GM23338 (cell line): ENCODE measurements at regions not wholly inside any gene's neighbourhood (a gene's known extent, or its start where the extent isn't known, plus 50 kb on each side); places are given as distances from the start of the nearest gene placed in this dataset.

Experiments
- ATAC-seq: fragments of 200-7000 bp; cut with Tn5 transposase; 3 replicates; pipeline ENCODE4 v1.9.1; 2020
- DNase-seq: peaks from one replicate; pipeline ENCODE4 v3.0.0-alpha.2; 2015; ENCODE audit warnings: low spot score
- H2AFZ ChIP-seq: fragments of 200-600 bp; sonication (generic); 2 replicates; pipeline ENCODE4 v1.8.0; 2016; ENCODE audit warnings: antibody characterized with exemption, mild to moderate bottlenecking, moderate library complexity
- H3F3A ChIP-seq: fragments of 200-600 bp; sonication (generic); replicated peaks from 2 replicates; pipeline ENCODE4 v1.8.0; 2017; ENCODE audit warnings: antibody characterized with exemption, mixed run types, low read depth
- H3K27ac ChIP-seq: fragments of 200-600 bp; sonication (generic); 2 replicates; pipeline ENCODE4 v1.6.1; 2016; ENCODE audit warnings: low read depth
- H3K27me3 ChIP-seq: fragments of 200-600 bp; sonication (generic); 2 replicates; pipeline ENCODE4 v1.8.0; 2016; ENCODE audit warnings: mild to moderate bottlenecking, mixed run types, moderate library complexity; ENCODE audit not compliant: insufficient read depth
- H3K36me3 ChIP-seq: fragments of 200-600 bp; sonication (generic); 2 replicates; pipeline ENCODE4 v1.8.0; 2016; ENCODE audit warnings: mild to moderate bottlenecking; ENCODE audit not compliant: insufficient read depth
- H3K4me1 ChIP-seq: fragments of 200-600 bp; sonication (generic); 2 replicates; pipeline ENCODE4 v1.8.0; 2016; ENCODE audit warnings: mild to moderate bottlenecking, moderate library complexity; ENCODE audit not compliant: insufficient read depth
- H3K4me2 ChIP-seq: fragments of 200-600 bp; sonication (generic); 2 replicates; pipeline ENCODE4 v1.7.1; 2017; ENCODE audit warnings: mixed run types
- H3K4me3 ChIP-seq: fragments of 200-600 bp; sonication (generic); 2 replicates; pipeline ENCODE4 v1.6.1; 2016; ENCODE audit warnings: mixed run types
- H3K79me2 ChIP-seq: fragments of 200-600 bp; sonication (generic); replicated peaks from 2 replicates; pipeline ENCODE4 v1.8.0; 2017; ENCODE audit warnings: mild to moderate bottlenecking; ENCODE audit not compliant: insufficient read depth
- H3K9me2 ChIP-seq: fragments of 200-600 bp; sonication (generic); 2 replicates; pipeline ENCODE4 v1.8.0; 2017; ENCODE audit not compliant: insufficient read depth
- H4K20me1 ChIP-seq: fragments of 200-600 bp; sonication (generic); replicated peaks from 2 replicates; pipeline ENCODE4 v1.8.0; 2017; ENCODE audit warnings: mild to moderate bottlenecking; ENCODE audit not compliant: insufficient read depth
- H3K27ac Mint-ChIP-seq: 2 replicates; pipeline ENCODE4 v1.8.0; 2020; ENCODE audit warnings: inconsistent platforms, mild to moderate bottlenecking, moderate library complexity, mixed read lengths
- H3K27me3 Mint-ChIP-seq: 3 replicates; pipeline ENCODE4 v1.8.0; 2022; ENCODE audit warnings: low read depth, mild to moderate bottlenecking, moderate library complexity, mixed read lengths, inconsistent platforms; ENCODE audit not compliant: insufficient read depth, poor library complexity
- H3K36me3 Mint-ChIP-seq: 3 replicates; pipeline ENCODE4 v1.8.0; 2021; ENCODE audit warnings: low read depth, mild to moderate bottlenecking, inconsistent platforms, moderate library complexity, mixed read lengths
- H3K4me1 Mint-ChIP-seq: 3 replicates; pipeline ENCODE4 v1.8.0; 2020; ENCODE audit warnings: mild to moderate bottlenecking, inconsistent platforms, mixed read lengths
- H3K4me3 Mint-ChIP-seq: 3 replicates; pipeline ENCODE4 v1.8.0; 2021; ENCODE audit warnings: moderate library complexity, mild to moderate bottlenecking, inconsistent platforms, mixed read lengths
- H3K9me3 Mint-ChIP-seq: 3 replicates; pipeline ENCODE4 v1.8.0; 2020; ENCODE audit warnings: moderate library complexity, mild to moderate bottlenecking, inconsistent platforms, mixed read lengths
- CREB1 ChIP-seq: fragments of 250-450 bp; sonication (Bioruptor Pico); IDR thresholded peaks from 2 replicates; pipeline ENCODE4 v1.5.0; 2020; ENCODE audit warnings: low read depth, mild to moderate bottlenecking, moderate library complexity
- CTCF ChIP-seq, 2 experiments: fragments of 200-600 bp in 1 of 2; sonication (generic) in 1 of 2; conservative IDR thresholded peaks; 2 replicates each; pipeline versions ENCODE4 v1.5.1 to v1.6.1; 2016 to 2017; ENCODE audit warnings: antibody characterized with exemption in 2 of 2, low read depth in 2 of 2, mild to moderate bottlenecking in 2 of 2, moderate library complexity in 1 of 2
- ETS1 ChIP-seq: IDR thresholded peaks from 2 replicates; pipeline ENCODE4 v1.6.1; 2016; ENCODE audit warnings: antibody characterized with exemption
- EZH2 ChIP-seq: fragments of 200-600 bp; sonication (generic); IDR thresholded peaks from one replicate; pipeline ENCODE4 v1.8.0; 2017; ENCODE audit warnings: antibody characterized with exemption, mild to moderate bottlenecking, low read depth; ENCODE audit not compliant: unreplicated experiment
- EZH2phosphoT487 ChIP-seq: fragments of 200-600 bp; sonication (generic); IDR thresholded peaks from one replicate; pipeline ENCODE4 v1.8.1; 2018; ENCODE audit warnings: antibody characterized with exemption; ENCODE audit not compliant: unreplicated experiment
- JUNB ChIP-seq: IDR thresholded peaks from one replicate; pipeline ENCODE4 v1.6.1; 2016; ENCODE audit warnings: antibody characterized with exemption; ENCODE audit not compliant: unreplicated experiment
- NANOG ChIP-seq: IDR thresholded peaks from 2 replicates; pipeline ENCODE4 v1.6.1; 2016; ENCODE audit warnings: antibody characterized with exemption, borderline replicate concordance
- POLR2AphosphoS5 ChIP-seq: IDR thresholded peaks from 2 replicates; pipeline ENCODE4 v1.6.1; 2016; ENCODE audit warnings: antibody characterized with exemption, low read depth
- REST ChIP-seq: IDR thresholded peaks from one replicate; pipeline ENCODE4 v1.6.1; 2018; ENCODE audit warnings: antibody characterized with exemption; ENCODE audit not compliant: unreplicated experiment
- STAT1 ChIP-seq: IDR thresholded peaks from one replicate; pipeline ENCODE4 v1.6.1; 2016; ENCODE audit warnings: antibody characterized with exemption; ENCODE audit not compliant: unreplicated experiment
- ZNF114 ChIP-seq: fragments of 250-450 bp; sonication (Bioruptor Pico); IDR thresholded peaks from 2 replicates; pipeline ENCODE4 v1.5.0; 2020; ENCODE audit warnings: mild to moderate bottlenecking, moderate library complexity
- ZNF331 ChIP-seq: fragments of 250-450 bp; sonication (Bioruptor Pico); IDR thresholded peaks from 2 replicates; pipeline ENCODE4 v1.5.0; 2020; ENCODE audit warnings: low read depth, mild to moderate bottlenecking, moderate library complexity
- ZNF462 ChIP-seq: fragments of 250-450 bp; sonication (Bioruptor Pico); IDR thresholded peaks from 2 replicates; pipeline ENCODE4 v1.5.0; 2020; ENCODE audit warnings: mild to moderate bottlenecking, moderate library complexity

GRCh38 chr2:172251231-172251630 is 148.5 kb upstream of the DLX2 start:
- H3K27ac ChIP-seq = no peak overlapping the region
- DNase-seq (no peak), ATAC-seq (no peak)
- H3K4me1 ChIP-seq = peaks cover 27% of the 10 kb centered on the region
- Mint-ChIP-seq H3K36me3 (no peaks in the 10 kb centered on the region), H3K4me3 (no peak overlapping the region; the same call in 2 of the 3 replicates), H3K27me3 (peaks cover 6% of the 10 kb centered on the region), H3K27ac (no peak overlapping the region), H3K4me1 (peaks cover 41% of the 10 kb centered on the region), H3K9me3 (no peaks in the 10 kb centered on the region)
- H3K79me2 ChIP-seq = no peaks in the 10 kb centered on the region
- H3K36me3 ChIP-seq = no peaks in the 10 kb centered on the region
- TF ChIP-seq CTCF (conservative IDR thresholded peaks at IDR 0.05; ENCODE audit: low read depth in 2 of 2) = no peak
- no peak for TF ChIP-seq ETS1
- TF ChIP-seq NANOG = no peak
- TF ChIP-seq ZNF462 = no peak
- no peak for TF ChIP-seq CREB1 (CRISPR knock-in tag)
- no peak for TF ChIP-seq REST
- TF ChIP-seq STAT1 = no peak
- no peak for TF ChIP-seq POLR2AphosphoS5
- TF ChIP-seq JUNB = no peak
- TF ChIP-seq EZH2phosphoT487 = no peak
- no peak for TF ChIP-seq ZNF114 (CRISPR knock-in tag)
- no peak for TF ChIP-seq ZNF331 (CRISPR knock-in tag)
- TF ChIP-seq EZH2 = no peak
- no peak overlapping the region for H3K4me3 ChIP-seq
- peak overlapping the region; percentile 57 for H2AFZ ChIP-seq
- no peaks in the 10 kb centered on the region for H3F3A ChIP-seq
- no peaks in the 10 kb centered on the region for H4K20me1 ChIP-seq
- H3K27me3 ChIP-seq = no peaks in the 10 kb centered on the region
- peak overlapping the region; percentile 55; the same call in 1 of the 2 replicates for H3K4me2 ChIP-seq
- H3K9me2 ChIP-seq = peaks cover 19% of the 10 kb centered on the region
